ENCODE measurements at regions not wholly inside any gene's neighbourhood (a gene's known extent, or its start where the extent isn't known, plus 50 kb on each side); places are given as distances from the start of the nearest gene placed in this dataset.

GRCh38 chr6:90846824-90847223, 260.0 kb upstream of the MAP3K7 start:
- Histone ChIP-seq H3K4me1 (ENCODE audit: control insufficient read depth in 3 of 3, insufficient read depth in 2 of 3, low read depth in 1 of 3, low read length in 2 of 3) (no peaks in the 10 kb centered on the region), H3K4me3 (ENCODE audit: low read depth in 1 of 3, low read length in 3 of 3) (no peak overlapping the region), H3K27ac (ENCODE audit: low read depth in 1 of 3, low read length in 2 of 3) (no peak overlapping the region), H3K36me3 (ENCODE audit: control insufficient read depth in 3 of 3, insufficient read depth in 2 of 3, low read depth in 1 of 3, low read length in 3 of 3) (no peaks in the 10 kb centered on the region), H3K9me3 (ENCODE audit: control insufficient read depth in 2 of 2, insufficient read depth in 1 of 2, low read depth in 1 of 2, low read length in 1 of 2) (no peaks in the 10 kb centered on the region), H3K27me3 (ENCODE audit: control insufficient read depth in 3 of 3, insufficient read depth in 3 of 3, low read length in 3 of 3) (no peaks in the 10 kb centered on the region)
- DNase-seq (no peak), FAIRE-seq (no peak)

- DNase-seq (peak; percentile 56 to 61), FAIRE-seq (no peak)
- no peaks in the 10 kb centered on the region for H3K9me3 ChIP-seq (ENCODE audit: control insufficient read depth in 2 of 2, insufficient read depth in 1 of 2, low read depth in 1 of 2, low read length in 1 of 2)
- H3K27me3 ChIP-seq (ENCODE audit: control insufficient read depth in 3 of 3, insufficient read depth in 3 of 3, low read length in 3 of 3) = no peaks in the 10 kb centered on the region
- H3K27ac ChIP-seq (ENCODE audit: low read depth in 1 of 3, low read length in 2 of 3) = no peak overlapping the region
- H3K4me1 ChIP-seq (ENCODE audit: control insufficient read depth in 3 of 3, insufficient read depth in 2 of 3, low read depth in 1 of 3, low read length in 2 of 3) = no peaks in the 10 kb centered on the region
- H3K36me3 ChIP-seq (ENCODE audit: control insufficient read depth in 3 of 3, insufficient read depth in 2 of 3, low read depth in 1 of 3, low read length in 3 of 3) = no peaks in the 10 kb centered on the region
- no peak overlapping the region for H3K4me3 ChIP-seq (ENCODE audit: low read depth in 1 of 3, low read length in 3 of 3)
- 9 to 61% (median 29%) methylated on average over 6 of the region's 6 CpGs for WGBS, 3 donors
Observed at GRCh38 chr6:90835596-90836212, 248.8 kb upstream of the MAP3K7 start.

- H3K4me1 ChIP-seq (ENCODE audit: control insufficient read depth in 3 of 3, insufficient read depth in 2 of 3, low read depth in 1 of 3, low read length in 2 of 3) = no peaks in the 10 kb centered on the region
- FAIRE-seq = no peak
- peaks cover 0 to 2% (median 0%) of the 10 kb centered on the region in 3 donors for H3K27me3 ChIP-seq (ENCODE audit: control insufficient read depth in 3 of 3, insufficient read depth in 3 of 3, low read length in 3 of 3)
- H3K27ac ChIP-seq (ENCODE audit: low read depth in 1 of 3, low read length in 2 of 3) = no peak overlapping the region
- H3K36me3 ChIP-seq (ENCODE audit: control insufficient read depth in 3 of 3, insufficient read depth in 2 of 3, low read depth in 1 of 3, low read length in 3 of 3) = no peaks in the 10 kb centered on the region
- DNase-seq = no peak
- H3K9me3 ChIP-seq (ENCODE audit: control insufficient read depth in 2 of 2, insufficient read depth in 1 of 2, low read depth in 1 of 2, low read length in 1 of 2) = peaks cover 0 to 4% of the 10 kb centered on the region in 2 donors
- H3K4me3 ChIP-seq (ENCODE audit: low read depth in 1 of 3, low read length in 3 of 3) = no peak overlapping the region
- WGBS, 3 donors = 56 to 68% (median 67%) methylated on average over 2 of the region's 2 CpGs
Observed at GRCh38 chr6:90829311-90829710, 242.4 kb upstream of the MAP3K7 start.

- DNase-seq (no peak), FAIRE-seq (no peak)
- H3K9me3 ChIP-seq (ENCODE audit: control insufficient read depth in 2 of 2, insufficient read depth in 1 of 2, low read depth in 1 of 2, low read length in 1 of 2) = no peaks in the 10 kb centered on the region
- no peak overlapping the region for H3K27ac ChIP-seq (ENCODE audit: low read depth in 1 of 3, low read length in 2 of 3)
- H3K27me3 ChIP-seq (ENCODE audit: control insufficient read depth in 3 of 3, insufficient read depth in 3 of 3, low read length in 3 of 3) = no peaks in the 10 kb centered on the region
- no peak overlapping the region for H3K4me3 ChIP-seq (ENCODE audit: low read depth in 1 of 3, low read length in 3 of 3)
- no peaks in the 10 kb centered on the region for H3K36me3 ChIP-seq (ENCODE audit: control insufficient read depth in 3 of 3, insufficient read depth in 2 of 3, low read depth in 1 of 3, low read length in 3 of 3)
- H3K4me1 ChIP-seq (ENCODE audit: control insufficient read depth in 3 of 3, insufficient read depth in 2 of 3, low read depth in 1 of 3, low read length in 2 of 3) = no peaks in the 10 kb centered on the region
Observed at GRCh38 chr6:90820436-90820835, 233.6 kb upstream of the MAP3K7 start.

GRCh38 chr6:90819483-90819882, 232.6 kb upstream of the MAP3K7 start:
- Histone ChIP-seq H3K36me3 (ENCODE audit: control insufficient read depth in 3 of 3, insufficient read depth in 2 of 3, low read depth in 1 of 3, low read length in 3 of 3) (no peaks in the 10 kb centered on the region), H3K27me3 (ENCODE audit: control insufficient read depth in 3 of 3, insufficient read depth in 3 of 3, low read length in 3 of 3) (no peaks in the 10 kb centered on the region), H3K9me3 (ENCODE audit: control insufficient read depth in 2 of 2, insufficient read depth in 1 of 2, low read depth in 1 of 2, low read length in 1 of 2) (no peaks in the 10 kb centered on the region), H3K27ac (ENCODE audit: low read depth in 1 of 3, low read length in 2 of 3) (no peak overlapping the region), H3K4me1 (ENCODE audit: control insufficient read depth in 3 of 3, insufficient read depth in 2 of 3, low read depth in 1 of 3, low read length in 2 of 3) (no peaks in the 10 kb centered on the region), H3K4me3 (ENCODE audit: low read depth in 1 of 3, low read length in 3 of 3) (no peak overlapping the region)
- WGBS, 3 donors = 73 to 84% (median 83%) methylated on average over 4 of the region's 4 CpGs
- DNase-seq = no peak
- no peak for FAIRE-seq

- FAIRE-seq (no peak), DNase-seq (no peak)
- Histone ChIP-seq H3K4me3 (ENCODE audit: low read depth in 1 of 3, low read length in 3 of 3) (no peak overlapping the region), H3K9me3 (ENCODE audit: control insufficient read depth in 2 of 2, insufficient read depth in 1 of 2, low read depth in 1 of 2, low read length in 1 of 2) (no peaks in the 10 kb centered on the region), H3K27ac (ENCODE audit: low read depth in 1 of 3, low read length in 2 of 3) (no peak overlapping the region), H3K36me3 (ENCODE audit: control insufficient read depth in 3 of 3, insufficient read depth in 2 of 3, low read depth in 1 of 3, low read length in 3 of 3) (no peaks in the 10 kb centered on the region), H3K27me3 (ENCODE audit: control insufficient read depth in 3 of 3, insufficient read depth in 3 of 3, low read length in 3 of 3) (no peaks in the 10 kb centered on the region), H3K4me1 (ENCODE audit: control insufficient read depth in 3 of 3, insufficient read depth in 2 of 3, low read depth in 1 of 3, low read length in 2 of 3) (no peaks in the 10 kb centered on the region)
Observed at GRCh38 chr6:90818163-90818562, 231.3 kb upstream of the MAP3K7 start.

- DNase-seq (no peak), FAIRE-seq (no peak)
- no peaks in the 10 kb centered on the region for H3K4me1 ChIP-seq (ENCODE audit: control insufficient read depth in 3 of 3, insufficient read depth in 2 of 3, low read depth in 1 of 3, low read length in 2 of 3)
- no peak overlapping the region for H3K27ac ChIP-seq (ENCODE audit: low read depth in 1 of 3, low read length in 2 of 3)
- H3K4me3 ChIP-seq (ENCODE audit: low read depth in 1 of 3, low read length in 3 of 3) = no peak overlapping the region
- no peaks in the 10 kb centered on the region for H3K9me3 ChIP-seq (ENCODE audit: control insufficient read depth in 2 of 2, insufficient read depth in 1 of 2, low read depth in 1 of 2, low read length in 1 of 2)
- H3K27me3 ChIP-seq (ENCODE audit: control insufficient read depth in 3 of 3, insufficient read depth in 3 of 3, low read length in 3 of 3) = no peaks in the 10 kb centered on the region
- H3K36me3 ChIP-seq (ENCODE audit: control insufficient read depth in 3 of 3, insufficient read depth in 2 of 3, low read depth in 1 of 3, low read length in 3 of 3) = no peaks in the 10 kb centered on the region
- 81 to 89% (median 84%) methylated on average over 2 of the region's 2 CpGs for WGBS, 3 donors
Observed at GRCh38 chr6:90816764-90817163, 229.9 kb upstream of the MAP3K7 start.

- no peaks in the 10 kb centered on the region for H3K36me3 ChIP-seq (ENCODE audit: control insufficient read depth in 3 of 3, insufficient read depth in 2 of 3, low read depth in 1 of 3, low read length in 3 of 3)
- peaks cover 0 to 2% (median 0%) of the 10 kb centered on the region in 3 donors for H3K27me3 ChIP-seq (ENCODE audit: control insufficient read depth in 3 of 3, insufficient read depth in 3 of 3, low read length in 3 of 3)
- no peaks in the 10 kb centered on the region for H3K9me3 ChIP-seq (ENCODE audit: control insufficient read depth in 2 of 2, insufficient read depth in 1 of 2, low read depth in 1 of 2, low read length in 1 of 2)
- 10 to 52% (median 27%) methylated on average over 11 of the region's 11 CpGs for WGBS, 3 donors
- no peaks in the 10 kb centered on the region for H3K4me1 ChIP-seq (ENCODE audit: control insufficient read depth in 3 of 3, insufficient read depth in 2 of 3, low read depth in 1 of 3, low read length in 2 of 3)
- FAIRE-seq (no peak), DNase-seq (peak in 1 of 2 donors; percentile 7)
- no peak overlapping the region for H3K4me3 ChIP-seq (ENCODE audit: low read depth in 1 of 3, low read length in 3 of 3)
- H3K27ac ChIP-seq (ENCODE audit: low read depth in 1 of 3, low read length in 2 of 3) = no peak overlapping the region
Observed at GRCh38 chr6:90811596-90812226, 224.8 kb upstream of the MAP3K7 start.

- no peak overlapping the region for H3K4me3 ChIP-seq (ENCODE audit: low read depth in 1 of 3, low read length in 3 of 3)
- no peaks in the 10 kb centered on the region for H3K4me1 ChIP-seq (ENCODE audit: control insufficient read depth in 3 of 3, insufficient read depth in 2 of 3, low read depth in 1 of 3, low read length in 2 of 3)
- WGBS, 3 donors = 81 to 86% (median 84%) methylated on average over 4 of the region's 4 CpGs
- peaks cover 0 to 2% (median 0%) of the 10 kb centered on the region in 3 donors for H3K27me3 ChIP-seq (ENCODE audit: control insufficient read depth in 3 of 3, insufficient read depth in 3 of 3, low read length in 3 of 3)
- FAIRE-seq (no peak), DNase-seq (no peak)
- no peak overlapping the region for H3K27ac ChIP-seq (ENCODE audit: low read depth in 1 of 3, low read length in 2 of 3)
- no peaks in the 10 kb centered on the region for H3K36me3 ChIP-seq (ENCODE audit: control insufficient read depth in 3 of 3, insufficient read depth in 2 of 3, low read depth in 1 of 3, low read length in 3 of 3)
- H3K9me3 ChIP-seq (ENCODE audit: control insufficient read depth in 2 of 2, insufficient read depth in 1 of 2, low read depth in 1 of 2, low read length in 1 of 2) = no peaks in the 10 kb centered on the region
Observed at GRCh38 chr6:90809035-90809434, 222.2 kb upstream of the MAP3K7 start.
